PC-3 (cell line): ENCODE measurements at regions not wholly inside any gene's neighbourhood (a gene's known extent, or its start where the extent isn't known, plus 50 kb on each side); places are given as distances from the start of the nearest gene placed in this dataset.

Experiments used
- ATAC-seq: fragments of 200-7000 bp; cut with Tn5 transposase; 2 replicates; pipeline ENCODE4 v1.9.1; 2020; ENCODE audit warnings: mild to moderate bottlenecking, moderate library complexity
- BruUV-seq: library from RNA; stranded (reverse); fragments of 400-500 nt; replicated peaks from 2 replicates; lab custom pipeline; 2021; lab: Mats Ljungman, UMichigan
- CTCF ChIA-PET: fragments of 300-600 bp; sonication (Branson Sonifier 250); formaldehyde crosslinking; loops from one replicate; lab custom pipeline; 2022; ENCODE audit warnings: antibody characterized with exemption; lab: Charles Lee
- POLR2A ChIA-PET: fragments of 300-600 bp; sonication (Branson Sonifier 250); formaldehyde crosslinking; loops from one replicate; lab custom pipeline; 2022; ENCODE audit warnings: antibody characterized with exemption; ENCODE audit not compliant: unreplicated experiment; lab: Charles Lee
- DNase-seq: peaks from one replicate; pipeline ENCODE4 v3.0.0-alpha.2; 2015
- H2AFZ ChIP-seq: fragments of 300-600 bp; sonication (generic); 2 replicates; pipeline ENCODE4 v1.6.0; 2016; ENCODE audit warnings: antibody characterized with exemption, low read length
- H3F3A ChIP-seq: fragments of 300-600 bp; sonication (generic); one replicate; pipeline ENCODE4 v1.6.0; 2017; ENCODE audit warnings: antibody characterized with exemption, low read length, control low read depth, mild to moderate bottlenecking; ENCODE audit not compliant: unreplicated experiment
- H3K27ac ChIP-seq: fragments of 300-600 bp; sonication (generic); 2 replicates; pipeline ENCODE4 v1.5.1; 2016; ENCODE audit warnings: mild to moderate bottlenecking, low read length
- H3K27me3 ChIP-seq: fragments of 300-600 bp; sonication (generic); 2 replicates; pipeline ENCODE4 v1.6.1; 2016; ENCODE audit warnings: low read length, mixed read lengths
- H3K36me3 ChIP-seq: fragments of 300-600 bp; sonication (generic); 2 replicates; pipeline ENCODE4 v1.6.1; 2016; ENCODE audit warnings: low read depth, mixed run types, low read length, mixed read lengths
- H3K4me1 ChIP-seq: fragments of 300-600 bp; sonication (generic); 2 replicates; pipeline ENCODE4 v1.5.1; 2016; ENCODE audit warnings: low read length; ENCODE audit not compliant: insufficient read depth
- H3K4me2 ChIP-seq: fragments of 300-600 bp; sonication (generic); 2 replicates; pipeline ENCODE4 v1.6.0; 2016; ENCODE audit warnings: low read length
- H3K4me3 ChIP-seq: fragments of 300-600 bp; sonication (generic); 2 replicates; pipeline ENCODE4 v1.5.1; 2016; ENCODE audit warnings: mild to moderate bottlenecking, low read length, mixed read lengths
- H3K79me2 ChIP-seq: fragments of 300-600 bp; sonication (generic); 2 replicates; pipeline ENCODE4 v1.6.1; 2017; ENCODE audit warnings: low read length, mixed read lengths
- H3K9ac ChIP-seq: fragments of 300-600 bp; sonication (generic); 2 replicates; pipeline ENCODE4 v1.6.0; 2016; ENCODE audit warnings: mild to moderate bottlenecking, low read length
- H3K9me2 ChIP-seq: fragments of 300-600 bp; sonication (generic); replicated peaks from 2 replicates; pipeline ENCODE4 v1.6.1; 2016; ENCODE audit warnings: mixed run types, low read length, mixed read lengths
- H3K9me3 ChIP-seq: fragments of 300-600 bp; sonication (generic); 2 replicates; pipeline ENCODE4 v1.6.1; 2016; ENCODE audit warnings: low read length, mixed read lengths
- H4K20me1 ChIP-seq: fragments of 300-600 bp; sonication (generic); 2 replicates; pipeline ENCODE4 v1.6.1; 2016; ENCODE audit warnings: low read length, mixed read lengths
- CTCF ChIP-seq: fragments of 300-600 bp; sonication (generic); conservative IDR thresholded peaks from 2 replicates; pipeline ENCODE4 v1.5.1; 2017; ENCODE audit warnings: antibody characterized with exemption, low read depth, mild to moderate bottlenecking, low read length
- EZH2 ChIP-seq: fragments of 300-600 bp; sonication (generic); IDR thresholded peaks from one replicate; pipeline ENCODE4 v1.6.1; 2017; ENCODE audit warnings: antibody characterized with exemption, mild to moderate bottlenecking, low read length; ENCODE audit not compliant: unreplicated experiment
- EZH2phosphoT487 ChIP-seq: fragments of 300-600 bp; sonication (generic); IDR thresholded peaks from 2 replicates; pipeline ENCODE4 v1.6.1; 2018; ENCODE audit warnings: mild to moderate bottlenecking, antibody characterized with exemption, low read length, borderline replicate concordance
- intact Hi-C: fragments of 100-400 bp; cut with micrococcal nuclease; formaldehyde crosslinking; loops from 2 replicates; pipeline ENCODE4 v1.9.0; 2023

- ChIA-PET CTCF (interaction anchor here (0.8 kb wide), 1 partner anchor 200 kb away, joined by 3 read pairs; no protein-coding TSS in a partner anchor), POLR2A (interaction anchor here (0.6 kb wide), 1 partner anchor 124 kb away, joined by 4 read pairs; no protein-coding TSS in a partner anchor)
- Histone ChIP-seq H2AFZ (no peak overlapping the region), H3K79me2 (no peaks in the 10 kb centered on the region), H3K9me2 (no peaks in the 10 kb centered on the region), H3K27me3 (no peaks in the 10 kb centered on the region), H3K27ac (no peak overlapping the region), H3K4me2 (no peak overlapping the region), H3K4me1 (no peaks in the 10 kb centered on the region), H3K36me3 (no peaks in the 10 kb centered on the region), H4K20me1 (no peaks in the 10 kb centered on the region), H3K9me3 (no peaks in the 10 kb centered on the region), H3K4me3 (no peak overlapping the region), H3K9ac (no peak overlapping the region), H3F3A (no peaks in the 10 kb centered on the region)
- DNase-seq (no peak), ATAC-seq (no peak)
- intact Hi-C loops = no loop called here
- TF ChIP-seq EZH2 = no peak
- no peak for TF ChIP-seq CTCF
- TF ChIP-seq EZH2phosphoT487 = no peak
- BruUV-seq = no TSS peak
Measured at GRCh38 chr9:26341545-26341944, 551.1 kb downstream of the CAAP1 start.

- H3K4me3 ChIP-seq = no peak overlapping the region
- no peaks in the 10 kb centered on the region for H3K4me1 ChIP-seq
- intact Hi-C loops = no loop called here
- H3K9me2 ChIP-seq = no peaks in the 10 kb centered on the region
- no peaks in the 10 kb centered on the region for H4K20me1 ChIP-seq
- no peak for TF ChIP-seq EZH2phosphoT487
- no peaks in the 10 kb centered on the region for H3K79me2 ChIP-seq
- POLR2A ChIA-PET = no interaction called here
- ATAC-seq (no peak), DNase-seq (no peak)
- H3K4me2 ChIP-seq = no peak overlapping the region
- no TSS peak for BruUV-seq
- no peak overlapping the region for H3K27ac ChIP-seq
- no peaks in the 10 kb centered on the region for H3K27me3 ChIP-seq
- CTCF ChIA-PET = no interaction called here
- no peaks in the 10 kb centered on the region for H3F3A ChIP-seq
- no peaks in the 10 kb centered on the region for H3K9me3 ChIP-seq
- no peak overlapping the region for H3K9ac ChIP-seq
- no peak overlapping the region for H2AFZ ChIP-seq
- no peaks in the 10 kb centered on the region for H3K36me3 ChIP-seq
Measured at GRCh38 chr9:26339796-26340195, 552.8 kb downstream of the CAAP1 start.

- Histone ChIP-seq H3K79me2 (no peaks in the 10 kb centered on the region), H4K20me1 (no peaks in the 10 kb centered on the region), H3K27ac (no peak overlapping the region), H3K27me3 (no peaks in the 10 kb centered on the region), H3K9ac (no peak overlapping the region), H2AFZ (no peak overlapping the region), H3K4me3 (no peak overlapping the region), H3K9me2 (no peaks in the 10 kb centered on the region), H3F3A (no peaks in the 10 kb centered on the region), H3K4me1 (no peaks in the 10 kb centered on the region), H3K4me2 (no peak overlapping the region), H3K36me3 (no peaks in the 10 kb centered on the region), H3K9me3 (no peaks in the 10 kb centered on the region)
- intact Hi-C loops = no loop called here
- CTCF ChIA-PET = no interaction called here
- DNase-seq (no peak), ATAC-seq (no peak)
- no TSS peak for BruUV-seq
- TF ChIP-seq CTCF (no peak), EZH2 (no peak), EZH2phosphoT487 (no peak)
- POLR2A ChIA-PET = no interaction called here
Measured at GRCh38 chr9:26335116-26335515, 557.5 kb downstream of the CAAP1 start.
